GM21528 (cell line): ENCODE measurements at regions not wholly inside any gene's neighbourhood (a gene's known extent, or its start where the extent isn't known, plus 50 kb on each side); places are given as distances from the start of the nearest gene placed in this dataset.
A peak's percentile ranks its signal among the peaks of the same experiment; 100 is the strongest.

Experiments used
- ATAC-seq: cut with Tn5 transposase; IDR thresholded peaks from one replicate; pipeline ENCODE4 v1.9.1; 2021; ENCODE audit warnings: mild to moderate bottlenecking, moderate library complexity; ENCODE audit not compliant: unreplicated experiment, low FRiP score

GRCh38 chr9:82363682-82364081 lies 375.1 kb downstream of the SPATA31D1 start:
- no peak for ATAC-seq

GRCh38 chr9:82367016-82367415 lies 378.4 kb downstream of the SPATA31D1 start:
- ATAC-seq, result no peak

GRCh38 chr9:82367929-82368328 lies 379.4 kb downstream of the SPATA31D1 start:
- ATAC-seq, result no peak

DNA sequence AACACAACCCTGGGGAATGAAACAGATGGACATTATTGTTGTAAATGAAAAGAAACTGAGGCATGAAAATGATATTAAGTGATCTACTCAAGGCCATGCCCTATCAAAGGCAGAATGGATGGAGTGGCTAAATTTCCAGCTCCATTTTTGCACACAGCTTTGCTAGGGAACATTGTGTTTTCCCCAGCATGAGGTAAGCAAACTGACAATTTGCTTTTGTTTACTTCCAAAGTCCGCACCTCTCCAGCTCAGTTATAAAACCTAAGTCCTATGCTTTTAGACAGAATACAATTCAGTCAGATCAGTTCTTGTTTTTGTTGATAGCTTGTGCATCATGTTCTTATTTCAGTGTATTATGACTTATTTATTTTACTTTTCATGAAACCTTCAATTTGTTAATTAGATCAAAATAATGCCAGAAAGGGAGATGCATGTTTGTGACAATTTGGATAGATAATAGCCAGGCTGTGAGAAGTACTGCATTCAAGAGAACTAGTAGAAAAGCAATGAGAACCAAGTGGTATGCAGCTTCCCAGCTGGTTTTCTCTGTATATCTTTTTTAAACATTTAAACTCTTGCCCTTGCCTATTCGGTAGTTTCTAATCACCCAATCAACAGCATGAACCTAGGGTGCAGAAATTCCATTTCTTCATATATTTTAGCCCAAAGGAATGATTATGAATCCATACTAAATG lies 380.8 kb downstream of the SPATA31D1 start:
- ATAC-seq, result no peak

DNA sequence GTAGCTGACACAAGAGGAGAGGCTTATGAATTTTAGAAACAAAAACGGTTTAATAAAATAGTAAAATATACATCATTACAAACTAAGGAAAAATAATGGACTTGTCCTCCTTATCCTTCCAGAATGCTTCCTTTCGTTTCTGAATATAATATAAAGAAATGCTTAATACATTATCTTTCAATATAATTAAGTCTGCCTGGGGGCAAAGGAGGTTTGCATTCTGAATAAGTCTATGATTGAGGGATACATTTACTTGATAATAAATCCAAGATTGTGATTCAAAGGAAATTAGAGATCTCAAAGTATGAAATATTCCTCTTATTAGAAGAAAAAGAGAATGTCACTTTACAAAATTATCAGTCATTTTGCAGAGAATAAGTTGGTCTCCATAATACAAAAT lies 386.5 kb downstream of the SPATA31D1 start:
- ATAC-seq, result no peak

- ATAC-seq, result no peak
Measured at GRCh38 chr9:82376677-82377232, 388.2 kb downstream of the SPATA31D1 start.

DNA sequence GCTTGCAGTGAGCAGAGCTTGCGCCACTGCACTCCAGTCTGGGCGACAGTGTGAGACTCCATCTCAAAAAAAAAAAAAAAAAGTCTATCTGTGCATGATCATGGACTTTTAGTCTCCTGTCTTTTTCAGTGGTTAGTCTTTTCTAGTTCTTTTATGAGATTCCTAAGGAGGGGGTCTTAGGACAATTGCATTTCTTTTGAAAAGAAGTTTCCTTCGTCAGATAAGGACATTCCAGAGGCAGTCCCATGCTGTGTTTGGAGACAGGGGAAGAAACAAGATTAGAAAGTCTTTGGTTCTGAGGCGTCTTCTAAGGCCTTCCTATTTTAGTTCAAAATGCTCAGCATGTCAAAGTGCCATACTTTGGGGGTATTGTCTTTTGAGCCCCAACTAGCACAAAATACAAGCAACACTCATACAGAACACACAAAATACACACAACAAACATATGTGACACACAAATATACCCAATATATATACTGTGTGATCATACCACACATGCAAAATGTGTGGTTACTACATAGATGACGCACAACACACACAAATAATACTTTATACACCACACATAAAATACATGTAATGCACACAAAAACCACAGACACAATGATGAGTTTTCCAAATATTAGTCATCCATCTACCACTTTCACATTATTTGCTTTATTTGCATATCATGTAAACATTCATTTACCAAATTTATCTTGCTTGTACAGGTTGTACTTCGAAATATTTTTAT lies 394.5 kb downstream of the SPATA31D1 start:
- no peak for ATAC-seq

DNA sequence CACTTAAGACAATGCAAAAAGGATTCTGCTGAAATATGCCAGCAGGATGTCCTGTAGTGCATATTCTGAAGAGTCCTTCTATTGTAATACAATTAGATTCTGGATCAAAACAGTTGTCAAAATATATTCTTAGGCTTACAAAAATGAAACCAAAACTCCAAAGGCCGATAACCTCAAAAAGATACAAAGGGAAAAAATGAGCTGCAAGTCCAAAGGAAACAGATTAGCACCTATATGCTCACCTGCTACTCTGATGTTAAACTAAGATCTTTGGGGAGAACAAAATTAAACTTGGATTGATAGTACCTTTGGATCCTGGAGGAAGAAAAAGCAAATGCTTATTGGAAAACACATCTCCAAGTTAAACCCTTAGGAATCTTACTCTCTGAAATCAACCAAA lies 397.1 kb downstream of the SPATA31D1 start:
- ATAC-seq, result no peak

- ATAC-seq, result no peak
Measured at GRCh38 chr9:82397534-82397933, 409.0 kb downstream of the SPATA31D1 start.

DNA sequence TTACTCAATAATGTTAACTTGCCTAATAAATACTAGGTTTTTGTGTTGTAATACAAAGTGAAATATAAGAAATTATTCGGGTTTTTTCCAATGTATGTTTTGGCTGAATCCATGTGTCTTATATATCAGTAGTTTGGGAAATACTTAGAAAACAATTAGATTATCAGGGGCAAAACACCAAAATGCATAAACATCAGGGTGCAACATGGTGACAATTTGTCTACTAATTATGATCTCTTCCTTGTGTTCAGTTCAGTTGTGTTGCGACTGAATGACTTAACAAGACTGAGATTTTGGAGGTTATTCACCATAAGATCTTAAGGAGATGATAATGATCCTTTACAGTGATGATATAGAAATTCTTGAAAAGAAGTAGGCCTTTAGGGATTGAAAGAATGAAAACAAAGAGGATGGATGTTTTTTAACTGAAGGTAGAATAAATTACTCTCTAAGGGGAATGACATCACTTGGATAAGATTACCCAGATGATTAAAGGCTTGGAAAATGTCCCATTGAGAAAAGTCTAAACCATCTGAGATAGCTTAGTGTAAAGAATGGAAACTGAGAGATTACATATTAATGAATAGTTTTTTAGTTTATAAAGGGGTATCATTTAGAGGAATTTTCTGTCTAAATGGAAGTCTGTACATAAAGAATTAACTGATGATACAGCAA lies 415.8 kb downstream of the SPATA31D1 start:
- ATAC-seq, result no peak

GRCh38 chr9:82404881-82405280 lies 416.3 kb downstream of the SPATA31D1 start:
- ATAC-seq, result no peak

- no peak for ATAC-seq
Measured at GRCh38 chr9:82406456-82407085, 418.0 kb downstream of the SPATA31D1 start.

DNA sequence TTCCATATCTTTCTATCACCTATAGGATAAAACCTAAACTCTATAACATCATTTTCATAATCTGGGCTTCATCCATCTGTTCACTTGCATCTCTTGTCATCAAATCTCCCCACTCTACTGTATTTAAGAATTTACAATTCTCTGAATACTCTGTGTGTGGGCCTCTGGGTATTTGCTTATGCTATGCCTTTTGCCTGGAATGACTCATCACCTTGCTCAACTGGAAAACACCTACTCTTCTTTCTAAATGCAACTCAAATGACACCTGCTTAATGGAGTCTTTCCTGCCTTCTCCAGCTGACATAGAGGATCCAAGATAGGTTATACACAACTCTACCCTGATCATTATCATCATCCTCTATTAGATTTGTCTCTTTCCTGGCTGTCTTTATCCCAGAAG lies 421.7 kb downstream of the SPATA31D1 start:
- peak; percentile 80 for ATAC-seq

- no peak for ATAC-seq
Measured at GRCh38 chr9:82410866-82411265, 422.3 kb downstream of the SPATA31D1 start.

DNA sequence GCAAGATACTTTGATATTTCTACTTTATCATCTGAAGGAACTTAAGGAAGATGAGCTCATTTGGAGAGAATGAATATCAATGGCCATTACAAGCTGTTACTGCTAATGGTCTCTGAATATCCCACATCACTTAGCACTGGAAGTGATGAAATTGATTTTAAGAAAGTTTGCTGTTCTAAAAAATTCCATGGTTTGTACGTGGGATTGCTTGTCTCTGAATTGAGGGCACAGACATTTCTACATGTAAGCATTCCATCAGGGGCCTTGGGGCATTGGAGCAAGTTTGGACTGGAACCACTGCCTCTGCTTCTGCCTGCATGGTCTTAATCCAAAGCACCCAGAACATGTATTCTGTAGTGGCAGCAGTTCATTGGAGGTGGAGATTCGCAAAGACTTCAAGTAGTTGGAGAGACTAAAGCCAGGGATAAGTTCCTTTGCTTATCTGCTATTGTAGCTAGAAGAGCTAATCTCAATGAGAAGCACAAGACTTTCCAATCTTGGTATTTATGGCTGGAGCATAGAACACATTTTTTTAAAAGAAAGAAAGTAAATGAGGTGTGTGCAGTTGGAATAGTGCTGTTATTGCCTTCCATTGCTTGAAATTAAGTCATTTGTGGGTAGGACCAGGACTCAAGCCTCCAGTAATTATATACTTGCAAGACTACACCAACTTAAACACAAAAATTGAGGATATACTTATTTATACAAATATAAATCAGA lies 424.2 kb downstream of the SPATA31D1 start:
- no peak for ATAC-seq

- no peak for ATAC-seq
Measured at GRCh38 chr9:82417501-82417900, 428.9 kb downstream of the SPATA31D1 start.

- ATAC-seq, result no peak
Measured at GRCh38 chr9:82418334-82418733, 429.8 kb downstream of the SPATA31D1 start.

GRCh38 chr9:82419696-82420486 lies 431.3 kb downstream of the SPATA31D1 start:
- ATAC-seq, result no peak

DNA sequence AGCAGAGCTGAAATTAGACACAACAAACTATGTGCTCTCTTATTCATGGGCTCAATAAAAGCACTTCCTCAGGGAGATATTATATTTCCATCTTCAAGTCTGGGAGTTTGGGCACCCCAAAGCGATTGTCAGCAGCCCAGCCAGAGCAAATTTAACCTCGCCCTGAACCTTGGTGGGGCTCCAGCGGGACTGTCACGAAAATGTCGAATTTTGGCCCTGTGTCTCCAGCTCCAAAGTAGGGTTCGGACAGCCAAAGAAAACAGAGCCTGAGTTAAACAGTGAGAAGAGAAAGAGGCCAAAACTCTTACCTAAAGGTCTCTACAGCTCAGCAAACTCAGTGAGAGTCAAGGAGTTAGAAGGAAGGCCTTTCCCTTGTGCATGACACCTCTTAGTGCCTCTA lies 432.9 kb downstream of the SPATA31D1 start:
- ATAC-seq, result no peak
